22Rv1 (cell line): ENCODE measurements at regions not wholly inside any gene's neighbourhood (a gene's known extent, or its start where the extent isn't known, plus 50 kb on each side); places are given as distances from the start of the nearest gene placed in this dataset.

ENCODE experiments used
- ZFX ChIP-seq: fragments of 450-650 bp; IDR thresholded peaks from 2 replicates; pipeline ENCODE4 v1.6.1; 2017; ENCODE audit warnings: antibody characterized with exemption, borderline replicate concordance
- TF ChIP-seq, protein P1 (sequence below): fragments of 450-650 bp; IDR thresholded peaks from 2 replicates; pipeline ENCODE4 v1.5.1; 2017; ENCODE audit warnings: mild to moderate bottlenecking

DNA sequence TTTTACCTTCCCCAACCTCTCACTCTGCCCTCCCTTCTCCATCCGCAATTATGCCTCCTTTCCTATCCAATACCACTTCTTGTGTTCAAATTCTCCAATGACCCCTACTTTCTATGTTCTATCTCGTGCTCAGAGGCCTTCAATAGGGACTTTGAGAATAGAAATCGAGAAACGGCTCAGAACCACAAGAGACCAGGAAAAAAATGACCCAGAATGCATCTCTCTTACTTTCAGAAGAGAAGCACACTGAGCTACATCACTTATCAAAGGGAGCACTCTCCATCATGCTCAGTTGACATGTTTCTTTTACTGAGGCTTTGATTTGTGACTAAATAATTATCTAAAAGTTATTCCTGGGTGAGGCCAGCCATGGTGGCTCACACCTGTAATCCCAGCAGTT is 162.4 kb upstream of the PRICKLE2 start:
- TF ChIP-seq, protein P1, sequence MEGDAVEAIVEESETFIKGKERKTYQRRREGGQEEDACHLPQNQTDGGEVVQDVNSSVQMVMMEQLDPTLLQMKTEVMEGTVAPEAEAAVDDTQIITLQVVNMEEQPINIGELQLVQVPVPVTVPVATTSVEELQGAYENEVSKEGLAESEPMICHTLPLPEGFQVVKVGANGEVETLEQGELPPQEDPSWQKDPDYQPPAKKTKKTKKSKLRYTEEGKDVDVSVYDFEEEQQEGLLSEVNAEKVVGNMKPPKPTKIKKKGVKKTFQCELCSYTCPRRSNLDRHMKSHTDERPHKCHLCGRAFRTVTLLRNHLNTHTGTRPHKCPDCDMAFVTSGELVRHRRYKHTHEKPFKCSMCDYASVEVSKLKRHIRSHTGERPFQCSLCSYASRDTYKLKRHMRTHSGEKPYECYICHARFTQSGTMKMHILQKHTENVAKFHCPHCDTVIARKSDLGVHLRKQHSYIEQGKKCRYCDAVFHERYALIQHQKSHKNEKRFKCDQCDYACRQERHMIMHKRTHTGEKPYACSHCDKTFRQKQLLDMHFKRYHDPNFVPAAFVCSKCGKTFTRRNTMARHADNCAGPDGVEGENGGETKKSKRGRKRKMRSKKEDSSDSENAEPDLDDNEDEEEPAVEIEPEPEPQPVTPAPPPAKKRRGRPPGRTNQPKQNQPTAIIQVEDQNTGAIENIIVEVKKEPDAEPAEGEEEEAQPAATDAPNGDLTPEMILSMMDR, result no peak
- no peak for TF ChIP-seq ZFX
